HEK293 (cell line): ENCODE measurements at regions not wholly inside any gene's neighbourhood (a gene's known extent, or its start where the extent isn't known, plus 50 kb on each side); places are given as distances from the start of the nearest gene placed in this dataset.

Experiments used
- CTCF ChIP-seq: fragments of 450-650 bp; formaldehyde crosslinking; IDR thresholded peaks from 2 replicates; pipeline ENCODE4 v1.5.1; 2016; ENCODE audit warnings: missing biosample characterization, missing genetic modification characterization
- PRDM1 ChIP-seq: fragments of 450-650 bp; formaldehyde crosslinking; IDR thresholded peaks from 2 replicates; pipeline ENCODE4; 2016; ENCODE audit warnings: missing biosample characterization, missing genetic modification characterization
- ZBTB11 ChIP-seq: fragments of 450-650 bp; formaldehyde crosslinking; conservative IDR thresholded peaks from 2 replicates; pipeline ENCODE4 v1.5.1; 2016; ENCODE audit warnings: low read depth, missing biosample characterization, missing genetic modification characterization
- ZEB2 ChIP-seq: fragments of 450-650 bp; formaldehyde crosslinking; IDR thresholded peaks from 2 replicates; pipeline ENCODE4 v1.5.1; 2016; ENCODE audit warnings: missing biosample characterization, missing genetic modification characterization
- ZNF19 ChIP-seq: fragments of 450-650 bp; formaldehyde crosslinking; IDR thresholded peaks from 2 replicates; pipeline ENCODE4; 2016; ENCODE audit warnings: missing biosample characterization, missing genetic modification characterization, low read depth

GRCh38 chr10:89073719-89074118, 83.1 kb downstream of the FAS start:
- TF ChIP-seq ZEB2 (tag by site-specific recombination) = no peak
- no peak for TF ChIP-seq ZBTB11
- TF ChIP-seq CTCF = no peak
- TF ChIP-seq ZNF19 = no peak
- no peak for TF ChIP-seq PRDM1 (tag by site-specific recombination)
